Dermis microvascular lymphatic vessel endothelial cell (primary cell): ENCODE measurements at regions not wholly inside any gene's neighbourhood (a gene's known extent, or its start where the extent isn't known, plus 50 kb on each side); places are given as distances from the start of the nearest gene placed in this dataset.

ENCODE experiments used
- DNase-seq, 2 donors: peaks; one replicate each; pipeline versions ENCODE4 v3.0.0 to v3.0.0-alpha.2; 2010; ENCODE audit warnings: low read depth in 2 of 2

DNA sequence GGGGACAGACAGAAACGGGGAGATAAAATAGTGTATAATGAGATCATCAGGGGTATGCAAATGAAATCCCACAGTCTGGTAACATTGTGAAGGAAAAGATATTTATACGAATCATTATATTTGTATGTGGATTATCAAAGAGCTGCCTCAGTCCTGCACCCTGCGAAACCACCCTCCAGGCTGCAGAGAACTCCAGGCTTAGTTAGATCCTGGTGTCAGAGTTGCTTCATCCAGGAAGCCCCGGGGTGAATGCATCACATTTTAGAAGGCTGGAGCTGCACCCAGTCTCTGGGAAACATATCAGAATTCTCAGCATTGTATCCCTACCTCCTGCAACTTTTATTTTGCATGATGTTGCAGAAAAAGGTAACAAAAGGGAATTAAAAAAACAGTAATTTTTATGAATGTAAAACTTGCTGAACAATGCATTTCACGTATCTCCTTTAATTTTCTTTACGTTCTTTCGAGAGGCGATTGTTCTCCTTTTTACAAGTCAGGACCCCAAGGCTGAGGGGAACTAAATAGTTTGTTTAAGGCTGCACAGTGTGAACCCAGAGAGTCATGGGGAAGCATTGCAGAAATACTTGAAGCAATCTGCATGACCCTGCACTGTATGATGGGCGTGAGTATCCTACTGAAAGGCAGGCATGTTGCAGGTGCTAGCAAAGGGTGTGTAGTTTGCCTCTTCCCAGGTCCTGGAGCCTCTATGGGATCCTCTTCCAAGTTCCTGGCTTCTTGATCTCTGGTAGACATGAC lies 299.5 kb upstream of the CLNK start:
- no peak for DNase-seq

DNA sequence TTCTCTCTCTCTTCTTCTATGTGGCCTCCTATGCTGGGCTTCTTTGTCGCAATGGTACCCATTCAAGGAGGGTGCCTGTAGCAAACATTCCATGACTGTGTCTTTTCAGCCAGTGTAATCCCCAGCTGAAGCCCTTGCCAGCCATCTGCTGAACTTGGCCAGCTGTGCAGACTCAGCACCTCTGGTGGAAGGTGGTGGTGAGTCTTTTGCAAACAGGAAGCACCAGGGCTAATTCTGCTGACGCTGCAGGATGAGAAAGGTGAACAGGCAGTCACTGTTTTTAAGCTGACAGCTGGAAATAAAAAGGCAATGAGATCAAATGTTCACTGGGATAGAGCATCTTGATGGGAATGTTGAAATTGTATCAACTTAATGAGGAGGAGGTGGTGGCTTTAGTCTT lies 298.7 kb upstream of the CLNK start:
- no peak for DNase-seq

DNA sequence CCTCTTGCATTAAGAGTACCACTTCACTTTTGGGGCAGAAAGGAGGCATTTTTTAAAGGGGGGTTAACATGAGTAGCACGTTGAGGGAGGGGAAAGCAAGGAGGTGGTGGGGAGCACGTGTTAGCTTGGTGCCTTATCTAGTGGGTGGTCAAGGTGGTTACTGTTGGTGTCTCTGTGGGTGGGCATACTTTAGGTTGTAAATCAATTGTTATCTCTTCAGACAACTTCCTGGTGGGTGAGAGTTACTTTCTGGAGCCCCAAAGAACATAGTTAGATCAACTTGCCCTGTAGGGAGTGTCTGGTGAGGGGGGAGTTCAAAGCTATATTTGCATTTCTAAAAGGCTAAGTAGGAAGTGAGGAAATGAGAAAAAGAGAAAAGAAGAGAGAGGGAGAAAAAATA lies 297.7 kb upstream of the CLNK start:
- DNase-seq, result no peak

DNA sequence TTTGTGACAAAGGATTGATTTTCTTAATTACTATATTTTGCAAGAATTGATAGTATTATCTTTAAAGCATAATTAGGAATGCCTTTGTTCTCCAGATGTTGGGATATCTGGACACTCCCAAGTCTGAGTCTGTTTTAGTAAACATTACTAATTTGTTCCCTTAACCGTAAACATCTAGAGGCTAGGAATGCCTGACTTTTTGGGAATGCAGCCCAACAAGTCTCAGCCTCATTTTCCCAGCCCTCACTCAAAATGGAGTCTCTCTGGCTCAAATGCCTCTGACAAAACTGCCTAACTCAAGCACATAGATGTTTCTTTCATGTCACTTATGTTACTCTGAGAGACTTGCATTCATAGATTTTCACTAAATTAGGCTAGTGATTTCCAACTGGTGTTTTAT lies 297.0 kb upstream of the CLNK start:
- DNase-seq, result no peak

DNA sequence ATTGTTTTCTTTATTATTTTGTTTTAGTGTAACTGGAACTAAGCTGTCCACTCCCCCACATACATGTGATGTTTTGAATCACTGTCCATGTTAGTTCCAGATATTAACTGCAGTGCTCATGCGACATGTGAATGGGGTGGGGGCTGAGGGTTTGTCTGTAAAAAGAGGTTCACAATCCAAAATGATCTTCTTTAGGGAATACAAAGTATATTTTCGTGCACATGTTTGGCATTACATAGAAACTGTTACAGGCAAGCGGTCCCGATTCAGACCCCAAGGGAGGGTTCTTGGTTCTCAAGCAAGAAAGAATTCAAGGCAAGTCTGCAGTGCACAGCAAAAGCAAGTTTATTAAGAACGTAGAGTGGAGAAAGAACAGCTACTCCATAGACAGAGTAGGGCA lies 296.5 kb upstream of the CLNK start:
- DNase-seq, result no peak

DNA sequence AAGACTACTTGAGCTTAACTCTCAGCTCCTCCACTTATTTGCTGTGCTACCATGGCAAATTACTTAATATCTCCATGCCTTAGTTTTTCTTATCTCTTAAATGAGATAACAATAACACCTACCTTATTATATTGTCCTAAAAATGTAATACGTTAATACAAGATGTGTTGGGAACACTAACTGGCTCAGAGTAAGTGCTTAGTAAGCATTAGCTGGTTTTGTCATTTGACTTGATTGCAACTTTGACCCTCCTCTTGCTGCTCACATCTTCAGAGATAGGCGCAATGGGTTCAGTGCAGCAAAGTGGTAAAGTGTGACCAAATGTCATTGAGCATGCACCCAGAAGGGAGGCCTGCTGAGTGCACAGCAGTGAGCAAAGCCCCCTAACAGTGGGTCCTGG lies 294.5 kb upstream of the CLNK start:
- DNase-seq, result no peak

DNA sequence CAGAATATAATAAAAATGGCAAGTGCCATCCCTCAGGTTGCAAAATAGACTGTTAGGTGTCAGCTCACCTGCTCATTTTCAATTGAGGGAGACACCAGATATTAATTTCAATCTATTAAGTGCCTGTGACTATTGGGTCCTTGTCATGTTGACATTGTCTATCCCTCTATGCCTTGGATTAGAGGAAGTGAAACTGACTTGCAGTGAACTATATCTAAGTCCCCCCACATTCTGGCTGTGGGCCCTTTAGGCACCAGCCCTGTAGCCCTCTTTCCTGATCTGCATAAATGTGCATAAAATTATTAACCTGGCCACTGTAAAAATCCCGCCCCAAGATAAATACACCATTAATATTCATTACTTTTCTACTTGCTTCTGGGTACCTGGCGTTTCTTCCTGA lies 293.0 kb upstream of the CLNK start:
- DNase-seq, result no peak

DNA sequence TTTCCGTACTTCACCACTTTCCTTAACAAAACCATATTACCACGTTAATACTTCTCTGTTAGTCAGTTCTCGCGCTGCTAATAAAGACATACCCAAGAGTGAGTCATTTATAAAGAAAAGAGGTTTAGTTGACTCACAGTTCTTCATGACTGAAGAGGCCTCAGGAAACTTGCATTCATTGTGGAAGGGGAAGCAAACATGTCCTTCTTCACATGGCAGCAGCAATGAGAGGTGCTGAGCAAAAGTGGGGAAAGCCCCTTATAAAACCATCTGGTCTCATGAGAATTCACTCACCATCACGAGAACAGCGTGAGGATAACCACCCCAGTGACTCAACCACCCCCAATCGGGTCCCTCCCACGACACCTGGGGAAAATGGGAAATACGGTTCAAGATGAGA lies 289.8 kb upstream of the CLNK start:
- DNase-seq, result no peak

DNA sequence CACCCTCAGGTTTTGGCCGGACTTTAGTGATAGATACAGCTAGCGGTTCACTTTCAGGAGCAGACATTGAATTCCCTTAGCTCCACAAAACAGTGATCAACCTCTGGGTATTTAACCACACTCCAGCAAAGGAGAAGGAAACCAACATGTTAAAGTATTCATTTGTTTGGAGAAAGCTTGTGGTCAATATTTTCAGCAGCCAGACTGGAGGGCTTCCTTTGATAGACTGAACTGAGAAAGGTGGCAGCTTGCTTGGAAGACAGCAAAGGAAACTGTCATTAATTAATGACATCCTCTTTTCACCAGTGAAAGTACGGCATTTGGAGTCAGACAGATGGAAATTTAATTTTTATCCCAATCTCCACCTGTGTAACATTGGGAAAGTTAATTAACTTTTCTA lies 289.1 kb upstream of the CLNK start:
- no peak for DNase-seq

DNA sequence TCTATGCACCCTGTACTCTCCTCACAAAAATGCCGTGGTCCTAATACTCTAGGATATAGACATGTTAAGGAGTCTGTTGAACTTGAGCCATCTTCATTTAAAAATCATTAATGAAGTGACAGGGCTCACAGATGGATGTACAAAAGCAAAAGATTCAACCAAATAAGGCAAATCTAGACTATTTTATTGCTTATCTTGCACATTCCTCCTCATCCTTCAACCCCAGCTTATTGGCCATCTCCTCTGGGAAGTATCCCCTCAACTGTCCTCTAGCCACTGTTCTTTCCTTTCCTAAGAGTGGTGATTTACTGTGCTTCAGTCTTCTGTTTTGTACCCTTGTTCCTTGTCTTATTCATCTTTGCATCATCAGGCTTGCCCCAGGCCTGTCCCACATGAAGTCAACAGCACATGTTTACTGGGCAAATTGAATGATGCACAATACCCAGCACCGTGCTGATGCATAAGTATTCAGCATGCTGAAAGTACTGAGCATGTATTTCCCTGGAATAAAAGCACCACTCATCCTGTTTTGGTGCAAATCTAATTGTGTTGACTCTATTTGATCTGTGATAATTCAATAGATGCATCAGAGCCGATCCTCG lies 287.3 kb upstream of the CLNK start:
- no peak for DNase-seq

DNA sequence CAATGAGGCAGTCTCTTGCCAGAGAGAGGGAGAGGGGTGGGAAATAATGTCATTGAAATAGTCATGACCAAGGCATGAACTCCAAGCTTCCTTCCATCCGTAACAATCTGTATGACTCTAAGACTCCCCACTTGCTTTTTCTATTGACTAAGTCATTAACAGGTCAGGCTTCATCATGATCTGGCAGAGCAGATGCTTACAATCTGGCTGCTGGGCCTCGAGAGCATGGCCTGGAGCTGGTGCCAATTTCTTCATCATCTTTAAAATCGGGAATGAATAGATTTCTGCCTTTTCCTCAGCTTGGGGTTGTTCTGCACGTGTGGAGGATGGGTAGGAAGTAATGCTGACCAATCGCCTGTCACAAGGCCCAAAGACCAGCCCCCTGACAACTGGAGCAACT lies 280.6 kb upstream of the CLNK start:
- DNase-seq, result no peak

DNA sequence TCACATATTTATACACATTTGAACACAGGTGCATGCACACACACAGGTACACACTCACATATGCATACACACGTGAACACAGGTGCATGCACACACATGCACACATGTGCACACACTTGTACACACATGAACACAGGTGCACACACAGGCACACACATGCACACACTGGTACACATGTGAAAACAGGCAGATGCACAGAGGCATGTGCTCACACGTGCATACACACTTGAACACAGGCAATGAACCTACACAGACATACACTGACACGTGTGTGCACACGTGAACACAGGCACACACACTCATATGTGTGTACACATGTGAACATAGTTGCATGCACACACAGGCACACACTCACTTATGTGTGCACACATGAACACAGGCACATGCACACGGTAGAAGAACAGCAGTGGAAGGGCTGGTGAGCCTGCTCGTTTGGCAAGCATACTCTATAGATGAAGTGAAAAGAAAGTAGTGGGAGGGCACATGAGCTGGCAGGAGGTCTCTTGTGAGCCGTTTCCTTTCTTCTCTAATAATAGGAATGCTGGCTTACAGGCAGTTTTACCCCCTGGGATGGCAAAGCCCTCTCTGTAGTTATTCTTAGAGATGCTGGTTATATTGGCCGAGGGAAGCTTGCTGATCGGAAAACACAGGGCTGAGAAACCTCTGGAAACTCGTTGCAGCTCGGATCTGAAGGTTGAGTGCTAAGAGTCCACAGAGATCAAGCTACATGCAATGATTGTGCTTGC lies 279.6 kb upstream of the CLNK start:
- DNase-seq, result no peak

DNA sequence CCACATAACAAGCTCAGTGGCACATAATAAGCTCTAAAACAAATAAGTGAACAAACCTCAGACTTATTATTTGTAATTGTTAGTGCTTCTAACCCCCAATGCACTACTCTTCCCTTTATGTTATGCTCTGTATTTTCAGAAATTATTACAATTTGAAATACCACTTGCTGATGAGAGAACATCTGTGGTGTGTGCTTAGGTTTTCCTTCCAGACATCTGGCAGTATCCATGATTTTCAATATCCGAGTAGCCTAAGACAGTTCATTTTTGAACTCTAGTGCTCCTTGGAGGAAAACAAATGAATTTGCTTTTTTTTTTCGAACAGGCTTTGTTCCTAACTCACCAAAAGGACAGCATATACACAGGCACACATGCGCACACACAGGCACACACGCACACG lies 278.7 kb upstream of the CLNK start:
- DNase-seq, result no peak

DNA sequence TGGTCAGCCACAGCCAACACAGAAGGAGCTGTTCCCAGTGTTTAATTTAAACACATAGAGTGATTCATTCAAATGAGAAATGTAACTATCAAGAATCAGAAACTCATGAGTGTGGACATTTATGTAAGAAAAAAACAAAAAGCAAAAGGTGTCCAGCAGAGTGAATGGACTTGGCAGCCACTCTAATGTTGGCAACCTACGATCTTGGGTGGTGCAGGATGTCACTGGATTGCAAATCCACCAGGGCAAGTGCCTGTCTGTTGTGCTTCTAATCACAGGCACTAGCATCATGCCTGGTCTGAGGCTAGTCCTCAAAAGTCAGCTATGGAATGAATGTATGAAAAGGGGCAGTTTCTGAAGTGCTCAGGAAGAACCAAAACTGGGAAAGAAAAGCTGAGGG lies 277.7 kb upstream of the CLNK start:
- no peak for DNase-seq

DNA sequence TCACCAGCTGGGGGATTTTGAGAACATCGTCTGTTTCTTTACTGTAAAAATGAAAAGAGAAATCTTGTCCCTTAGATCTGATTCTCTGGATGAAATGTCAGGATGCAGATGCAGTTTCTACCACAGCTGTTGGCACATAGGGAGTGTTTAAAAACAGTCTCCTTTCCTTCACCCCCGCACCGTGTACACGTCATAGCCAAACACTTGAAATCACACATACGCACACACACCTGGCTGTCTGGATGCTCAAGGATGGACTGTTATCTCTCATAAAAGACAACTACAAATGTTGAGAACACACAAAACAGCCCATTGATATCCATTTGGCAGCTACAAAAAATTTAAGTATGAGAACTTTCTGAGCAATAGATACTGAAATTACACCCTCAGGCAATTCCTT lies 275.8 kb upstream of the CLNK start:
- DNase-seq, result no peak

DNA sequence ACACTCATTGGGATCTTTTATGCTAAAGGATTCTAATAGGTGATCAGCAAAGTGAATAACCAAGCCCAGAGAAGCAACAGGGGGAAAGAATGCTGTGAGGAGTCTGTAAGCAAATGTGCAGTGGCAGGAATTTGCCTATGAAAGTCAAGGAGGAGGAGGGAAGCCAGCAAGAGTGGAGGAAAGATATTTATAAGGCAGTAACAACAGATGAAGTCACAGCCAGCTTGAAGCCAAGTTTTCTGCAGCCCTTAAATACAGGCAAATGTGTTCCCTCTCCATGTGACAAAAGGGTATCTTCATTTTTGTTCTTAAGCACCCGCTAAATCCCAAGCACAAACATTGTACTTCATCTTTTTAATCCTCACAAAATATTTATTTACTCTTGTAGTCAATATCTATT lies 275.0 kb upstream of the CLNK start:
- no peak for DNase-seq

DNA sequence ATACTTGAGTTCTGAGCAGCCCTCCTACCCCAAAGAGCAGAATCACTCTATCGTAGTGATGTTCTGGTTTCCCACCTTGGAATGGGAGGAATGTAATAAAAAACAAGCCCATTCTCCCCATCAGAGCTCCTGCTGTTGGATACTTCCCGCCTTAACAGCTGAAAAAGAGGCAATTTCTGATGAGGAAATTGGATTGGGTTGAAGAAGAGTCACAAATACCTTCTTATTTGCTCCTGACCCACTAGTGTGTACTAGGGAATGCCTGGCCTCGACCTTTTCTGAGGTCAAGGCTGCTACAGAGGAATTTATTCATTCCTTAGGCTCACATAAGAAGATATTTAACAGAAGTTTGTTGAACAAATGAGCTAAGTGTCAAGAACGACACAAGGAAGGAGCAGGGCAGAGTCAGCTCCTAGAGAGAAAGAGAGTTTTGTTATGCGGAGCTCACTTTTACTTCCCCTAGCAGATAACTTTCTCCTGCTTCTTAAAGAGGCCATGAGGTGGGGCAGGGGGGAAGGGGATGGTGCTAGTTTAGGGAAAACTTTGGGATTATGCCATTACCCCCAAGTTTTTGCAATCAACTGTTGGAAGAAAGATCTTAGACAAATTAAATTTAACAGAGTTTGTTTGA lies 273.8 kb upstream of the CLNK start:
- DNase-seq, result no peak

DNA sequence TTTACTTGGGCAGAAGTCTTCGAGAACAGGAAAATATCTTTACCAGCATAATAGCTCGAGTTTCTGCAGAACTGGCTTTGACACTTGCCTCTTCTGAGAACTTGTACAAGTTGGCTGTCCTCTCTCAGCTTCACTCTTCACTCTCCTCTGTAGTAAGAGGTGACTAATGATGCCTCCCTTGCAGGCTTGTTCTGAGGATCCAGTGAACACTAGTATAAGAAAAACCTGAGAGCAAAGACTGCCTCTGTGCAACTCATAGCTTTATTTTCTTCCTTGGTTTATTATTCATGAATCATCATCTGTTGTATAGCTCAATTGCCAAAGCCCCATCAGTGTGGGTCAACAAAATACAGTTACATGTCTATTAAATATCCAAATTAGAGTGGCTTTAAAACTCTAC lies 266.7 kb upstream of the CLNK start:
- no peak for DNase-seq

DNA sequence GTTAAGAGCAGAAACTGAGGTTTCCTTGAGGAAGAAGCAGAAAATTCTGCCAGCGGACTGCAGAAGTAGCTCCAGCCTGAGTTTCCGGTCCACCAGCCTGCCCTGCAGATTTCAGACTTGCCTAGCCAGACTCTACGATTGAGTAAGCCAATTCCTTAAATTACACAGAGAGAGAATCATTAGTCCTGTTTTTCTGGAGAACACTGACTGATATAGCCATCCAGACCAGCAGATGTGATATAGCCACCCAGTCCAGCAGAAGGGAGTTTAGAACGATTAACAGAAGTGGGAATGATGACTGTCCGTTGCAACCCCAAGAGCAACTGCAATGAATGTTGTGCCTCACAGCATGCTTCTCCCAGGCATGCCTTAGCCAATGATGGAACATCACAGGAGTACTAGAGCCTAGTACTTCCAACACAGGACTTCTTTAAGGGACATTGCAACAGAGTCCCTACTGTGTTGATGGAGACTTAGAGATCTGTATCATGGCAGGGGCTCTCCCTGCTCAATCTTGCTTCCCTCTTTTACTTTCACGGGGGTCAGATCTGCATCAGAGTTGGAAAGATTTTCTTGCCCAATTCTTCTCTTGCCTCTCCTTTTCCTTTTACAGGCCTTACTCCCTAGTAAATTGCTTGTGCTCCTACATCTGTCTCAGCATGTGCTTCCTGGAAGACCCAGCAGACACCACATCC lies 264.6 kb upstream of the CLNK start:
- DNase-seq, result no peak

DNA sequence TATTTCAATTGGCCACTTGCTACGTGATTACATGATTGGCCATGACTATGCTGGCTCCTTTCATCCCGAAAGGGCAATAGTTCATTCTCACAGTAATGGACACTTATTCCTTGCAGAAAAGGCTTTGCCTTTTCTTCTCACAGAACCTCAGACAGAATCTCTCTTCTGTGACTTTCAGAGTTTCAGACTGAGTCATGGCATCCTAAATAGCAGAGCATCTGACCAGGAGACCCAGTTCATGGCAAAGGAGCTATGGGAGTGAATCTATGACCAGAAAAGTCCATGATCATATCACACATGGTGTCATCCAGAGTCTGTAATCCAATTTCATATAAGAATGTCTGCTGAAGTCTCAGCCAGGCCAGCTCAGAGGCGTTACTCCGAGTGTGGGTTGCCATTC lies 263.3 kb upstream of the CLNK start:
- DNase-seq, result no peak

DNA sequence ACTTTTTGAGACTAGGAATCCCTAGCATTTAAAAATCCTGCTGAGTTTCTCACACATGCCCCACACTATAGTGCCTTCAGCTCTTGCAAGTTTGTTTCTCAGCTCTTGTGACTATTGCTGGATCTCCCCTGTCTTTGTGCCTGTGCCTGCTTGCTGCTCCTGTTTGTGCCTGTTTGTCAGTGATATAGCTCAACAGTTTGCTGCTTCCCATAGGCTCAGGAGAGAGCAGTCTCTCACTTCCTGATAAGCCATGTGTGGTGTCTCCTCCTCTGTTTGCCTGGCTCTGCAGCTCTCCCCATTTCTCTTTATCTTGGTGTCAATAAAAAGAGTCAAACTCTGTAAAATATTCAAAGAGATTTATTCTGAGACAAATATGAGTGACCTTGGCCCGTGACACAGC lies 259.8 kb upstream of the CLNK start:
- DNase-seq, result no peak

DNA sequence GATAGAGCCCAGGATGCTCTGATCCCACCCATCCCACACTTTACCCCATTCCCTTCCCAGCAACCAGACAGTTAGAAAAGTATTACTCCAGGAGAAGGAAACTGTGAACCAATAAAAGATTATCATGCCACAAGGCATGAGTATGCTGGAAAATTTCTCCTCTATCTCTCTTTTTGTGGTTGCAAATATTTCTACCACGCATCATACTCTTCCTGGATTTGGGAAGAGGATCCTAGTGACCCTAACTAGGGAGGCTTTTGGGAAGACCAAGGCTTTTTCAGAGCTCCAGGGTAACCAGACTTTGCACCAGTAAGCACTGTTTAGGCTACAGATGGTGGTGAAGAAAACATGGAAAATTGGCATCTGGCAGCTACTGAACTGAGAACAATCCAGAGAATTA lies 257.6 kb upstream of the CLNK start:
- DNase-seq, result no peak
